ENCODE measurements at regions not wholly inside any gene's neighbourhood (a gene's known extent, or its start where the extent isn't known, plus 50 kb on each side); places are given as distances from the start of the nearest gene placed in this dataset.

DNA sequence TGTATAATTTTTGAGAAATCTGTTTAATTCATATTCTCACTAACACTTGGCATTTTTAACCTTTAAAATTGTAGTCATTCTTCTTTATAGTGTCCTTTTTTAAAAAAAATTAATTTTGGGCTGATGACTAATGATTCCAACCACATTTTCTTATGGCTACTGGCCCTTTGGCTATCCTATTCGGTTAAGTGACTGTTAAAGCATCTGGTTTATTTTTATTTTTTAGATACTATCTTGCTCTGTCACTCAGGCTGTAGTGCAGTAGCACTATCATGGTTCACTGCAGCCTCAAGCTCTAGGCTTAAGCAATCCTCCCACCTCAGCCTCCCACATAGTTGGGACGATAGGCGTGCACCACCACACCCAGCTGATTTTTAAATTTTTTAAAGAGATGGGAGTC lies 723.2 kb upstream of the CXADR start:
- H3K36me3 ChIP-seq (ENCODE audit: insufficient read depth) = no peaks in the 10 kb centered on the region
- no peak overlapping the region for H3K4me2 ChIP-seq
- H3K4me1 ChIP-seq (ENCODE audit: insufficient read depth) = no peaks in the 10 kb centered on the region
- Mint-ChIP-seq H3K27ac (no peak overlapping the region), H3K9me3 (peaks cover 10% of the 10 kb centered on the region), H3K4me3 (no peak overlapping the region), H3K36me3 (ENCODE audit: low read depth) (0 out of 3 replicates have a peak, but pooled peaks cover 3% of the 10 kb centered on the region), H3K27me3 (ENCODE audit: insufficient read depth, low read depth, poor library complexity) (peaks cover 2% of the 10 kb centered on the region), H3K4me1 (peaks cover 3% of the 10 kb centered on the region; the same call in 1 of the 3 replicates)
- no peaks in the 10 kb centered on the region for H3K79me2 ChIP-seq (replicated peaks; ENCODE audit: insufficient read depth)
- H3K4me3 ChIP-seq = no peak overlapping the region
- no peak overlapping the region for H2AFZ ChIP-seq
- no peaks in the 10 kb centered on the region for H3K27me3 ChIP-seq (ENCODE audit: insufficient read depth)
- no peak overlapping the region for H3K27ac ChIP-seq (ENCODE audit: low read depth)
- no peaks in the 10 kb centered on the region for H3K9me2 ChIP-seq (ENCODE audit: insufficient read depth)
- H4K20me1 ChIP-seq (replicated peaks; ENCODE audit: insufficient read depth) = no peaks in the 10 kb centered on the region
- no peaks in the 10 kb centered on the region for H3F3A ChIP-seq (replicated peaks; ENCODE audit: low read depth)
- TF ChIP-seq EZH2phosphoT487 (IDR thresholded peaks at IDR 0.05; ENCODE audit: unreplicated experiment) (no peak), ZNF114 (CRISPR knock-in tag; IDR thresholded peaks at IDR 0.05) (no peak), ETS1 (IDR thresholded peaks at IDR 0.05) (no peak), REST (IDR thresholded peaks at IDR 0.05; ENCODE audit: unreplicated experiment) (no peak), NANOG (IDR thresholded peaks at IDR 0.05; ENCODE audit: borderline replicate concordance) (no peak)
- ATAC-seq (no peak), DNase-seq (ENCODE audit: low spot score) (no peak)

DNA sequence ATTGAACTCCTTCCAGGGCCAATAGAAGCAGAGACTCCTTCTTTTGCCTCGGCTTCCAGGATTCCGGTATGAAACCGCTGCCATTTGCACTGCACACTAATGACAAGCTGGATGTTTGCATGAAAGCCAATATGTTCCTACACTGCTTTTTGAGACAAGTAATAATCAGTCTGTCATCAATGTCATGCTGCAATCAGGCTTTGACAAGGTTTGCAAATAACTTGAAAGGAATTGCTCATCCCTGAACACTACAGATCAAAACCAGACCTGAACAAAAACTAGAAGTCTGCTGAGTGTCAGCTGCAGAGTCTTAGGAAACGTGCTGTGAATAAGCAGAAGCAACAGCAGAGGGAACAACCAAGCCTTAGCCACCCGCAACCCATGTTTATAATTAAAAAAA lies 720.7 kb upstream of the CXADR start:
- no peaks in the 10 kb centered on the region for H3F3A ChIP-seq (replicated peaks; ENCODE audit: low read depth)
- no peak overlapping the region for H3K4me3 ChIP-seq
- H3K4me2 ChIP-seq = no peak overlapping the region
- no peaks in the 10 kb centered on the region for H3K27me3 Mint-ChIP-seq (ENCODE audit: insufficient read depth, low read depth, poor library complexity)
- no peaks in the 10 kb centered on the region for H3K36me3 ChIP-seq (ENCODE audit: insufficient read depth)
- H2AFZ ChIP-seq = no peak overlapping the region
- no peaks in the 10 kb centered on the region for H3K27me3 ChIP-seq (ENCODE audit: insufficient read depth)
- peaks cover 9% of the 10 kb centered on the region; the same call in 1 of the 2 replicates for H3K4me1 ChIP-seq (ENCODE audit: insufficient read depth)
- no peak overlapping the region for H3K27ac ChIP-seq (ENCODE audit: low read depth)
- no peaks in the 10 kb centered on the region for H3K36me3 Mint-ChIP-seq (ENCODE audit: low read depth)
- ATAC-seq (no peak), DNase-seq (ENCODE audit: low spot score) (no peak)
- no peaks in the 10 kb centered on the region for H3K9me3 Mint-ChIP-seq
- no peaks in the 10 kb centered on the region for H3K9me2 ChIP-seq (ENCODE audit: insufficient read depth)
- H3K79me2 ChIP-seq (replicated peaks; ENCODE audit: insufficient read depth) = no peaks in the 10 kb centered on the region
- no peak overlapping the region for H3K27ac Mint-ChIP-seq
- peaks cover 10% of the 10 kb centered on the region for H3K4me1 Mint-ChIP-seq
- no peak overlapping the region for H3K4me3 Mint-ChIP-seq
- H4K20me1 ChIP-seq (replicated peaks; ENCODE audit: insufficient read depth) = no peaks in the 10 kb centered on the region
- no peak for TF ChIP-seq ZNF462 (CRISPR knock-in tag; IDR thresholded peaks at IDR 0.05)
- TF ChIP-seq JUNB (IDR thresholded peaks at IDR 0.05; ENCODE audit: unreplicated experiment) = no peak
- TF ChIP-seq REST (IDR thresholded peaks at IDR 0.05; ENCODE audit: unreplicated experiment) = no peak

Measured in GM23338 (cell line).